ENCODE measurements at regions not wholly inside any gene's neighbourhood (a gene's known extent, or its start where the extent isn't known, plus 50 kb on each side); places are given as distances from the start of the nearest gene placed in this dataset.

DNA sequence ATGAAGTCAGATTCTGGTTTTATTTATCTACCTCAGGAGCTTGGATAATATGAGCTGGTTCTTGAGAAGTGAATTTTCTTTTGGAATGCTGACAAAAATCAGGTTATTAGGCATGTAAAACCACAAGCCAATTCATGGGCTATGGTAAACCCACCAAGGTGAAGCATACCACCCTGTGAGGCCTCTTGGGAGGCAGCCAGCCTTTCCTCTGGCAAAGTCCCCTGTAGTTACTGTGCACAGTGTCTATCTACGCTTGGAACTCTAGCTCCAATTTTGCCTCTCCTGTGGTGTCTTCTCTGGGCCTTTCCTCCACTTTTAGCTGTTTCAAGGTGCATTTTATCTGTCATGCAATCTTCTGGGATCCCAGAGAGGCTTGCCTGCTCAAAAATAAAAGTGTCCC, 242.7 kb upstream of the ZSWIM2 start (continued):
- TF ChIP-seq ZNF462 (CRISPR knock-in tag; IDR thresholded peaks at IDR 0.05): no peak

GRCh38 chr2:187084524-187084923, 235.6 kb upstream of the ZSWIM2 start:
- Mint-ChIP-seq H3K9me3 (no peaks in the 10 kb centered on the region; the same call in 2 of the 3 replicates), H3K36me3 (ENCODE audit: low read depth) (no peaks in the 10 kb centered on the region), H3K4me3 (no peak overlapping the region), H3K4me1 (no peaks in the 10 kb centered on the region), H3K27me3 (ENCODE audit: insufficient read depth, low read depth, poor library complexity) (no peaks in the 10 kb centered on the region), H3K27ac (no peak overlapping the region)
- no peaks in the 10 kb centered on the region for H3K36me3 ChIP-seq (ENCODE audit: insufficient read depth)
- no peaks in the 10 kb centered on the region for H3K27me3 ChIP-seq (ENCODE audit: insufficient read depth)
- H3K4me1 ChIP-seq (ENCODE audit: insufficient read depth): no peaks in the 10 kb centered on the region
- H3K9me2 ChIP-seq (ENCODE audit: insufficient read depth): no peaks in the 10 kb centered on the region
- H3K27ac ChIP-seq (ENCODE audit: low read depth): no peak overlapping the region
- no peak overlapping the region for H3K4me2 ChIP-seq
- no peaks in the 10 kb centered on the region for H3F3A ChIP-seq (replicated peaks; ENCODE audit: low read depth)
- DNase-seq (ENCODE audit: low spot score) (peak; percentile 2), ATAC-seq (no peak)
- TF ChIP-seq, protein P1, sequence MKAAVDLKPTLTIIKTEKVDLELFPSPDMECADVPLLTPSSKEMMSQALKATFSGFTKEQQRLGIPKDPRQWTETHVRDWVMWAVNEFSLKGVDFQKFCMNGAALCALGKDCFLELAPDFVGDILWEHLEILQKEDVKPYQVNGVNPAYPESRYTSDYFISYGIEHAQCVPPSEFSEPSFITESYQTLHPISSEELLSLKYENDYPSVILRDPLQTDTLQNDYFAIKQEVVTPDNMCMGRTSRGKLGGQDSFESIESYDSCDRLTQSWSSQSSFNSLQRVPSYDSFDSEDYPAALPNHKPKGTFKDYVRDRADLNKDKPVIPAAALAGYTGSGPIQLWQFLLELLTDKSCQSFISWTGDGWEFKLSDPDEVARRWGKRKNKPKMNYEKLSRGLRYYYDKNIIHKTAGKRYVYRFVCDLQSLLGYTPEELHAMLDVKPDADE (IDR thresholded peaks at IDR 0.05): no peak
- no peaks in the 10 kb centered on the region for H3K79me2 ChIP-seq (replicated peaks; ENCODE audit: insufficient read depth)
- H2AFZ ChIP-seq: peak overlapping the region; percentile 80
- H4K20me1 ChIP-seq (replicated peaks; ENCODE audit: insufficient read depth): no peaks in the 10 kb centered on the region
- no peak overlapping the region for H3K4me3 ChIP-seq

DNA sequence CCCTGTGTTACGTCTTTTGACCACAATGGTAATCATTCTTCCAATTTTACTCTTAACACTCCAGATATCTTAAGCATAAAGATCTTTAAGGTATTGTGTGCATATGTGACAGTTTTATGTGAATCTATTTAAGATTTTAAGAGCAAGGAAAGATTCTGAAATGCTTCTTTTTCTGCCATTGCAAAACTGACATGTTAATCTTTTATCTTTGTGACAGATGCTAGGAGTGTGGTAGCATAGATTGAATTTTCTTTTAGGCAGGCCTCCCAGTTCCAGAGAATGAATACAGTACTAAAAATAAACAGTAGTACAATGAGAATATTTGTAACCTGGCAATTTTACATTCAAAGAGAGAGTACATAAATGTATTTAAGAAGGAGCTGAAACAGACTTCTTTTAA, 232.5 kb upstream of the ZSWIM2 start:
- Histone ChIP-seq H3K4me2 (no peak overlapping the region), H3K27ac (ENCODE audit: low read depth) (no peak overlapping the region), H3K4me1 (ENCODE audit: insufficient read depth) (no peaks in the 10 kb centered on the region), H3K9me2 (ENCODE audit: insufficient read depth) (peaks cover 5% of the 10 kb centered on the region), H4K20me1 (replicated peaks; ENCODE audit: insufficient read depth) (no peaks in the 10 kb centered on the region), H3F3A (replicated peaks; ENCODE audit: low read depth) (no peaks in the 10 kb centered on the region), H2AFZ (no peak overlapping the region), H3K27me3 (ENCODE audit: insufficient read depth) (no peaks in the 10 kb centered on the region), H3K36me3 (ENCODE audit: insufficient read depth) (no peaks in the 10 kb centered on the region), H3K79me2 (replicated peaks; ENCODE audit: insufficient read depth) (no peaks in the 10 kb centered on the region), H3K4me3 (no peak overlapping the region)
- H3K9me3 Mint-ChIP-seq: no peaks in the 10 kb centered on the region; the same call in 2 of the 3 replicates
- H3K27ac Mint-ChIP-seq: no peak overlapping the region
- DNase-seq (ENCODE audit: low spot score) (no peak), ATAC-seq (no peak)
- no peaks in the 10 kb centered on the region for H3K4me1 Mint-ChIP-seq
- no peak overlapping the region for H3K4me3 Mint-ChIP-seq
- no peaks in the 10 kb centered on the region for H3K27me3 Mint-ChIP-seq (ENCODE audit: insufficient read depth, low read depth, poor library complexity)
- no peaks in the 10 kb centered on the region for H3K36me3 Mint-ChIP-seq (ENCODE audit: low read depth)
- TF ChIP-seq, protein P2, sequence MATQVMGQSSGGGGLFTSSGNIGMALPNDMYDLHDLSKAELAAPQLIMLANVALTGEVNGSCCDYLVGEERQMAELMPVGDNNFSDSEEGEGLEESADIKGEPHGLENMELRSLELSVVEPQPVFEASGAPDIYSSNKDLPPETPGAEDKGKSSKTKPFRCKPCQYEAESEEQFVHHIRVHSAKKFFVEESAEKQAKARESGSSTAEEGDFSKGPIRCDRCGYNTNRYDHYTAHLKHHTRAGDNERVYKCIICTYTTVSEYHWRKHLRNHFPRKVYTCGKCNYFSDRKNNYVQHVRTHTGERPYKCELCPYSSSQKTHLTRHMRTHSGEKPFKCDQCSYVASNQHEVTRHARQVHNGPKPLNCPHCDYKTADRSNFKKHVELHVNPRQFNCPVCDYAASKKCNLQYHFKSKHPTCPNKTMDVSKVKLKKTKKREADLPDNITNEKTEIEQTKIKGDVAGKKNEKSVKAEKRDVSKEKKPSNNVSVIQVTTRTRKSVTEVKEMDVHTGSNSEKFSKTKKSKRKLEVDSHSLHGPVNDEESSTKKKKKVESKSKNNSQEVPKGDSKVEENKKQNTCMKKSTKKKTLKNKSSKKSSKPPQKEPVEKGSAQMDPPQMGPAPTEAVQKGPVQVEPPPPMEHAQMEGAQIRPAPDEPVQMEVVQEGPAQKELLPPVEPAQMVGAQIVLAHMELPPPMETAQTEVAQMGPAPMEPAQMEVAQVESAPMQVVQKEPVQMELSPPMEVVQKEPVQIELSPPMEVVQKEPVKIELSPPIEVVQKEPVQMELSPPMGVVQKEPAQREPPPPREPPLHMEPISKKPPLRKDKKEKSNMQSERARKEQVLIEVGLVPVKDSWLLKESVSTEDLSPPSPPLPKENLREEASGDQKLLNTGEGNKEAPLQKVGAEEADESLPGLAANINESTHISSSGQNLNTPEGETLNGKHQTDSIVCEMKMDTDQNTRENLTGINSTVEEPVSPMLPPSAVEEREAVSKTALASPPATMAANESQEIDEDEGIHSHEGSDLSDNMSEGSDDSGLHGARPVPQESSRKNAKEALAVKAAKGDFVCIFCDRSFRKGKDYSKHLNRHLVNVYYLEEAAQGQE (IDR thresholded peaks at IDR 0.05; ENCODE audit: unreplicated experiment): no peak

All from GM23338 (cell line).